ENCODE measurements at regions not wholly inside any gene's neighbourhood (a gene's known extent, or its start where the extent isn't known, plus 50 kb on each side); places are given as distances from the start of the nearest gene placed in this dataset.

GRCh38 chr7:17026269-17026668, 144.5 kb upstream of the AGR3 start:
- no peak overlapping the region for H3K27ac ChIP-seq (ENCODE audit: low read depth, low read length)
- no peak overlapping the region for H3K4me3 ChIP-seq (ENCODE audit: low read depth in 1 of 2, low read length in 2 of 2)
- no peaks in the 10 kb centered on the region for H3K9me3 ChIP-seq (ENCODE audit: low read length)

GRCh38 chr7:17027143-17027788, 145.5 kb upstream of the AGR3 start:
- H3K9me3 ChIP-seq (ENCODE audit: low read length), result no peaks in the 10 kb centered on the region
- no peak overlapping the region for H3K27ac ChIP-seq (ENCODE audit: low read depth, low read length)
- no peaks in the 10 kb centered on the region for H3K4me1 ChIP-seq (ENCODE audit: insufficient read depth, low read length)
- no peak overlapping the region for H3K4me3 ChIP-seq (ENCODE audit: low read depth in 1 of 2, low read length in 2 of 2)
- H3K9ac ChIP-seq (ENCODE audit: low read length), result no peak overlapping the region
- H3K27me3 ChIP-seq (ENCODE audit: control insufficient read depth in 1 of 2, insufficient read depth in 2 of 2, low read length in 2 of 2), result no peaks in the 10 kb centered on the region
- no peaks in the 10 kb centered on the region for H3K36me3 ChIP-seq (ENCODE audit: insufficient read depth, low read length)

More at GRCh38 chr7:17026269-17026668, 144.5 kb upstream of the AGR3 start:
- Histone ChIP-seq H3K36me3 (ENCODE audit: insufficient read depth, low read length) (no peaks in the 10 kb centered on the region), H3K4me1 (ENCODE audit: insufficient read depth, low read length) (no peaks in the 10 kb centered on the region), H3K9ac (ENCODE audit: low read length) (no peak overlapping the region), H3K27me3 (ENCODE audit: control insufficient read depth in 1 of 2, insufficient read depth in 2 of 2, low read length in 2 of 2) (no peaks in the 10 kb centered on the region)

GRCh38 chr7:17027789-17028152, 146.0 kb upstream of the AGR3 start:
- no peaks in the 10 kb centered on the region for H3K36me3 ChIP-seq (ENCODE audit: insufficient read depth, low read length)
- no peak overlapping the region for H3K4me3 ChIP-seq (ENCODE audit: low read depth in 1 of 2, low read length in 2 of 2)
- no peaks in the 10 kb centered on the region for H3K9me3 ChIP-seq (ENCODE audit: low read length)
- H3K27me3 ChIP-seq (ENCODE audit: control insufficient read depth in 1 of 2, insufficient read depth in 2 of 2, low read length in 2 of 2), result no peaks in the 10 kb centered on the region
- H3K27ac ChIP-seq (ENCODE audit: low read depth, low read length), result no peak overlapping the region
- H3K4me1 ChIP-seq (ENCODE audit: insufficient read depth, low read length), result no peaks in the 10 kb centered on the region
- H3K9ac ChIP-seq (ENCODE audit: low read length), result no peak overlapping the region

GRCh38 chr7:17029150-17029549, 147.4 kb upstream of the AGR3 start:
- no peaks in the 10 kb centered on the region for H3K9me3 ChIP-seq (ENCODE audit: low read length)
- no peak overlapping the region for H3K27ac ChIP-seq (ENCODE audit: low read depth, low read length)
- H3K36me3 ChIP-seq (ENCODE audit: insufficient read depth, low read length), result no peaks in the 10 kb centered on the region
- H3K4me1 ChIP-seq (ENCODE audit: insufficient read depth, low read length), result no peaks in the 10 kb centered on the region
- no peak overlapping the region for H3K4me3 ChIP-seq (ENCODE audit: low read depth in 1 of 2, low read length in 2 of 2)
- no peak overlapping the region for H3K9ac ChIP-seq (ENCODE audit: low read length)
- H3K27me3 ChIP-seq (ENCODE audit: control insufficient read depth in 1 of 2, insufficient read depth in 2 of 2, low read length in 2 of 2), result no peaks in the 10 kb centered on the region

- Histone ChIP-seq H3K4me1 (ENCODE audit: insufficient read depth, low read length) (no peaks in the 10 kb centered on the region), H3K9me3 (ENCODE audit: low read length) (no peaks in the 10 kb centered on the region), H3K36me3 (ENCODE audit: insufficient read depth, low read length) (no peaks in the 10 kb centered on the region), H3K27me3 (ENCODE audit: control insufficient read depth in 1 of 2, insufficient read depth in 2 of 2, low read length in 2 of 2) (no peaks in the 10 kb centered on the region), H3K9ac (ENCODE audit: low read length) (no peak overlapping the region), H3K27ac (ENCODE audit: low read depth, low read length) (no peak overlapping the region), H3K4me3 (ENCODE audit: low read depth in 1 of 2, low read length in 2 of 2) (no peak overlapping the region)
Observed at GRCh38 chr7:17030559-17030958, 148.8 kb upstream of the AGR3 start.

- H3K36me3 ChIP-seq (ENCODE audit: insufficient read depth, low read length), result no peaks in the 10 kb centered on the region
- no peaks in the 10 kb centered on the region for H3K9me3 ChIP-seq (ENCODE audit: low read length)
- H3K4me1 ChIP-seq (ENCODE audit: insufficient read depth, low read length), result no peaks in the 10 kb centered on the region
- H3K9ac ChIP-seq (ENCODE audit: low read length), result no peak overlapping the region
- no peak overlapping the region for H3K27ac ChIP-seq (ENCODE audit: low read depth, low read length)
- no peaks in the 10 kb centered on the region for H3K27me3 ChIP-seq (ENCODE audit: control insufficient read depth in 1 of 2, insufficient read depth in 2 of 2, low read length in 2 of 2)
- H3K4me3 ChIP-seq (ENCODE audit: low read depth in 1 of 2, low read length in 2 of 2), result no peak overlapping the region
Observed at GRCh38 chr7:17031906-17032551, 150.2 kb upstream of the AGR3 start.

- H3K27me3 ChIP-seq (ENCODE audit: control insufficient read depth in 1 of 2, insufficient read depth in 2 of 2, low read length in 2 of 2), result no peaks in the 10 kb centered on the region
- H3K4me1 ChIP-seq (ENCODE audit: insufficient read depth, low read length), result no peaks in the 10 kb centered on the region
- H3K4me3 ChIP-seq (ENCODE audit: low read depth in 1 of 2, low read length in 2 of 2), result no peak overlapping the region
- H3K27ac ChIP-seq (ENCODE audit: low read depth, low read length), result no peak overlapping the region
- H3K9ac ChIP-seq (ENCODE audit: low read length), result no peak overlapping the region
- H3K36me3 ChIP-seq (ENCODE audit: insufficient read depth, low read length), result no peaks in the 10 kb centered on the region
- H3K9me3 ChIP-seq (ENCODE audit: low read length), result no peaks in the 10 kb centered on the region
Observed at GRCh38 chr7:17033245-17033644, 151.5 kb upstream of the AGR3 start.

- H3K4me3 ChIP-seq (ENCODE audit: low read depth in 1 of 2, low read length in 2 of 2), result no peak overlapping the region
- no peaks in the 10 kb centered on the region for H3K9me3 ChIP-seq (ENCODE audit: low read length)
- H3K4me1 ChIP-seq (ENCODE audit: insufficient read depth, low read length), result no peaks in the 10 kb centered on the region
- no peaks in the 10 kb centered on the region for H3K36me3 ChIP-seq (ENCODE audit: insufficient read depth, low read length)
- no peak overlapping the region for H3K27ac ChIP-seq (ENCODE audit: low read depth, low read length)
- H3K9ac ChIP-seq (ENCODE audit: low read length), result no peak overlapping the region
- no peaks in the 10 kb centered on the region for H3K27me3 ChIP-seq (ENCODE audit: control insufficient read depth in 1 of 2, insufficient read depth in 2 of 2, low read length in 2 of 2)
Observed at GRCh38 chr7:17036584-17036983, 154.8 kb upstream of the AGR3 start.

- Histone ChIP-seq H3K9ac (ENCODE audit: low read length) (no peak overlapping the region), H3K36me3 (ENCODE audit: insufficient read depth, low read length) (no peaks in the 10 kb centered on the region), H3K9me3 (ENCODE audit: low read length) (no peaks in the 10 kb centered on the region), H3K4me3 (ENCODE audit: low read depth in 1 of 2, low read length in 2 of 2) (no peak overlapping the region), H3K27ac (ENCODE audit: low read depth, low read length) (no peak overlapping the region), H3K4me1 (ENCODE audit: insufficient read depth, low read length) (no peaks in the 10 kb centered on the region), H3K27me3 (ENCODE audit: control insufficient read depth in 1 of 2, insufficient read depth in 2 of 2, low read length in 2 of 2) (no peaks in the 10 kb centered on the region)
Observed at GRCh38 chr7:17037356-17037755, 155.6 kb upstream of the AGR3 start.

- Histone ChIP-seq H3K27me3 (ENCODE audit: control insufficient read depth in 1 of 2, insufficient read depth in 2 of 2, low read length in 2 of 2) (no peaks in the 10 kb centered on the region), H3K9ac (ENCODE audit: low read length) (no peak overlapping the region), H3K36me3 (ENCODE audit: insufficient read depth, low read length) (no peaks in the 10 kb centered on the region), H3K4me1 (ENCODE audit: insufficient read depth, low read length) (no peaks in the 10 kb centered on the region), H3K27ac (ENCODE audit: low read depth, low read length) (no peak overlapping the region), H3K9me3 (ENCODE audit: low read length) (no peaks in the 10 kb centered on the region), H3K4me3 (ENCODE audit: low read depth in 1 of 2, low read length in 2 of 2) (no peak overlapping the region)
Observed at GRCh38 chr7:17038160-17038782, 156.5 kb upstream of the AGR3 start.

- H3K4me1 ChIP-seq (ENCODE audit: insufficient read depth, low read length), result no peaks in the 10 kb centered on the region
- no peak overlapping the region for H3K9ac ChIP-seq (ENCODE audit: low read length)
- H3K36me3 ChIP-seq (ENCODE audit: insufficient read depth, low read length), result no peaks in the 10 kb centered on the region
- no peaks in the 10 kb centered on the region for H3K27me3 ChIP-seq (ENCODE audit: control insufficient read depth in 1 of 2, insufficient read depth in 2 of 2, low read length in 2 of 2)
- H3K9me3 ChIP-seq (ENCODE audit: low read length), result no peaks in the 10 kb centered on the region
- H3K27ac ChIP-seq (ENCODE audit: low read depth, low read length), result no peak overlapping the region
- no peak overlapping the region for H3K4me3 ChIP-seq (ENCODE audit: low read depth in 1 of 2, low read length in 2 of 2)
Observed at GRCh38 chr7:17038783-17039170, 157.0 kb upstream of the AGR3 start.

- Histone ChIP-seq H3K9ac (ENCODE audit: low read length) (no peak overlapping the region), H3K36me3 (ENCODE audit: insufficient read depth, low read length) (no peaks in the 10 kb centered on the region), H3K9me3 (ENCODE audit: low read length) (no peaks in the 10 kb centered on the region), H3K4me1 (ENCODE audit: insufficient read depth, low read length) (no peaks in the 10 kb centered on the region), H3K27ac (ENCODE audit: low read depth, low read length) (no peak overlapping the region), H3K27me3 (ENCODE audit: control insufficient read depth in 1 of 2, insufficient read depth in 2 of 2, low read length in 2 of 2) (no peaks in the 10 kb centered on the region), H3K4me3 (ENCODE audit: low read depth in 1 of 2, low read length in 2 of 2) (no peak overlapping the region)
Observed at GRCh38 chr7:17039372-17039771, 157.6 kb upstream of the AGR3 start.
